ENCODE measurements at regions not wholly inside any gene's neighbourhood (a gene's known extent, or its start where the extent isn't known, plus 50 kb on each side); places are given as distances from the start of the nearest gene placed in this dataset.

- TF ChIP-seq HNF4G (IDR thresholded peaks at IDR 0.05; ENCODE audit: borderline replicate concordance, low read depth, low read length) (peak; percentile 32; the same call in 1 of the 2 replicates), HNF4G (CRISPR knock-in tag; IDR thresholded peaks at IDR 0.05; ENCODE audit: borderline replicate concordance, low read depth) (no peak), TCF7 (IDR thresholded peaks at IDR 0.05; ENCODE audit: low read depth) (peak; percentile 30; the same call in 1 of the 2 replicates), ZFP91 (CRISPR knock-in tag; IDR thresholded peaks at IDR 0.05; ENCODE audit: borderline replicate concordance) (no peak), SALL1 (CRISPR knock-in tag; IDR thresholded peaks at IDR 0.05) (peak; percentile 64; the same call in 1 of the 2 replicates), KLF13 (CRISPR knock-in tag; IDR thresholded peaks at IDR 0.05) (no peak), YEATS2 (CRISPR knock-in tag; IDR thresholded peaks at IDR 0.05; ENCODE audit: borderline replicate concordance) (peak; percentile 38; the same call in 1 of the 2 replicates), RXRB (CRISPR knock-in tag; IDR thresholded peaks at IDR 0.05; ENCODE audit: borderline replicate concordance) (peak; percentile 93), MAFK (conservative IDR thresholded peaks at IDR 0.05 in 1 of 2, IDR thresholded peaks at IDR 0.05 in 1 of 2; ENCODE audit: low read length in 2 of 2) (peak; percentile 98), SSRP1 (CRISPR knock-in tag; IDR thresholded peaks at IDR 0.05) (peak; percentile 79), JDP2 (CRISPR knock-in tag; IDR thresholded peaks at IDR 0.05; ENCODE audit: borderline replicate concordance) (no peak), HDAC2 (CRISPR knock-in tag; IDR thresholded peaks at IDR 0.05) (peak; percentile 54; the same call in 1 of the 2 replicates), ZNF644 (CRISPR knock-in tag; IDR thresholded peaks at IDR 0.05; ENCODE audit: low read depth) (peak; percentile 89), CEBPG (CRISPR knock-in tag; IDR thresholded peaks at IDR 0.05) (0 out of 2 replicates have a peak, but pooled peaks have one; percentile 44), ETV5 (CRISPR knock-in tag; IDR thresholded peaks at IDR 0.05; ENCODE audit: borderline replicate concordance) (peak; percentile 25; the same call in 1 of the 2 replicates), GMEB1 (CRISPR knock-in tag; IDR thresholded peaks at IDR 0.05; ENCODE audit: borderline replicate concordance) (peak; percentile 23; the same call in 1 of the 2 replicates), RERE (CRISPR knock-in tag; IDR thresholded peaks at IDR 0.05; ENCODE audit: low read depth) (0 out of 2 replicates have a peak, but pooled peaks have one; percentile 37), RAD51 (IDR thresholded peaks at IDR 0.05; ENCODE audit: borderline replicate concordance) (no peak)
Observed at GRCh38 chr15:39127925-39128617, 452.8 kb upstream of the THBS1 start (continued).
